ENCODE measurements at regions not wholly inside any gene's neighbourhood (a gene's known extent, or its start where the extent isn't known, plus 50 kb on each side); places are given as distances from the start of the nearest gene placed in this dataset.

DNA sequence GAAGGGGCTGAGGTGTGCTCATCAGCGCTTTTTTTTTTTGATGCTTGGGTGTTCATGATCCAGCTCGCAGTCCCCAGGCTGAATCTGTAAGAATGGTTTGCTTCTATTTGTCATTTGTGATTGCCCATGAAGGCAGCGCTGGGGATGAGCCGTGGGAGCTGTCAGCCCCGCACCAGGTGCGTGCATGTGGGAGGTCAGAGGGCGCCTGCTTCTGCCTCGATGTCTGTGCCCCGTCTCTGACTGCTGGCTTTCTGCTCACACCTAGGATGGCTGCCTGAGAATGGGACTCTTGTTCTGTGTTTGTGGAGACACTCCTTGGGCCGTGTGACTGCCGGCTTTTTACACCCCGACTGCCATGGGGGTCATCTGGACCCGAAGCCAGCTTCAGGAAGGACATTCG lies 141.2 kb upstream of the RTL1 start:
- POLR2A ChIA-PET: no interaction called here
- TF ChIP-seq TAF1 (IDR thresholded peaks at IDR 0.05; ENCODE audit: borderline replicate concordance, low read depth, low read length): no peak
- TF ChIP-seq, protein P1, sequence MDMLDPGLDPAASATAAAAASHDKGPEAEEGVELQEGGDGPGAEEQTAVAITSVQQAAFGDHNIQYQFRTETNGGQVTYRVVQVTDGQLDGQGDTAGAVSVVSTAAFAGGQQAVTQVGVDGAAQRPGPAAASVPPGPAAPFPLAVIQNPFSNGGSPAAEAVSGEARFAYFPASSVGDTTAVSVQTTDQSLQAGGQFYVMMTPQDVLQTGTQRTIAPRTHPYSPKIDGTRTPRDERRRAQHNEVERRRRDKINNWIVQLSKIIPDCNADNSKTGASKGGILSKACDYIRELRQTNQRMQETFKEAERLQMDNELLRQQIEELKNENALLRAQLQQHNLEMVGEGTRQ (IDR thresholded peaks at IDR 0.05; ENCODE audit: borderline replicate concordance, low read depth, low read length): no peak
- TF ChIP-seq RCOR1 (IDR thresholded peaks at IDR 0.05; ENCODE audit: low read length): no peak
- no peak for TF ChIP-seq SMC3 (IDR thresholded peaks at IDR 0.05; ENCODE audit: low read depth, low read length)
- TF ChIP-seq POLR2AphosphoS5 (IDR thresholded peaks at IDR 0.05; ENCODE audit: low read depth, low read length): no peak
- TF ChIP-seq, protein P2, sequence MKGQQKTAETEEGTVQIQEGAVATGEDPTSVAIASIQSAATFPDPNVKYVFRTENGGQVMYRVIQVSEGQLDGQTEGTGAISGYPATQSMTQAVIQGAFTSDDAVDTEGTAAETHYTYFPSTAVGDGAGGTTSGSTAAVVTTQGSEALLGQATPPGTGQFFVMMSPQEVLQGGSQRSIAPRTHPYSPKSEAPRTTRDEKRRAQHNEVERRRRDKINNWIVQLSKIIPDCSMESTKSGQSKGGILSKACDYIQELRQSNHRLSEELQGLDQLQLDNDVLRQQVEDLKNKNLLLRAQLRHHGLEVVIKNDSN (IDR thresholded peaks at IDR 0.05; ENCODE audit: borderline replicate concordance, low read depth): no peak
- no peak for TF ChIP-seq MXI1 (IDR thresholded peaks at IDR 0.05; ENCODE audit: low read depth, low read length)
- no peak for TF ChIP-seq TCF12 (IDR thresholded peaks at IDR 0.05)
- TF ChIP-seq, protein P3, sequence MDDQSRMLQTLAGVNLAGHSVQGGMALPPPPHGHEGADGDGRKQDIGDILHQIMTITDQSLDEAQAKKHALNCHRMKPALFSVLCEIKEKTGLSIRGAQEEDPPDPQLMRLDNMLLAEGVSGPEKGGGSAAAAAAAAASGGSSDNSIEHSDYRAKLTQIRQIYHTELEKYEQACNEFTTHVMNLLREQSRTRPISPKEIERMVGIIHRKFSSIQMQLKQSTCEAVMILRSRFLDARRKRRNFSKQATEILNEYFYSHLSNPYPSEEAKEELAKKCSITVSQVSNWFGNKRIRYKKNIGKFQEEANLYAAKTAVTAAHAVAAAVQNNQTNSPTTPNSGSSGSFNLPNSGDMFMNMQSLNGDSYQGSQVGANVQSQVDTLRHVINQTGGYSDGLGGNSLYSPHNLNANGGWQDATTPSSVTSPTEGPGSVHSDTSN (IDR thresholded peaks at IDR 0.05): no peak
- no peak for TF ChIP-seq MEF2A (IDR thresholded peaks at IDR 0.05; ENCODE audit: borderline replicate concordance, low read depth)
- no peak for TF ChIP-seq SIN3A (IDR thresholded peaks at IDR 0.05; ENCODE audit: borderline replicate concordance, low read depth, low read length)
- TF ChIP-seq CHD2 (IDR thresholded peaks at IDR 0.05; ENCODE audit: low read length, partially characterized antibody): no peak
- TF ChIP-seq FOXJ3 (CRISPR knock-in tag; IDR thresholded peaks at IDR 0.05): no peak
- TF ChIP-seq JUND (IDR thresholded peaks at IDR 0.05): no peak
- no peak for TF ChIP-seq ELF1 (IDR thresholded peaks at IDR 0.05)
- TF ChIP-seq NFIC (IDR thresholded peaks at IDR 0.05; ENCODE audit: borderline replicate concordance): no peak
- no peak for TF ChIP-seq EZH2phosphoT487 (IDR thresholded peaks at IDR 0.05; ENCODE audit: borderline replicate concordance, low read depth)
- TF ChIP-seq, protein P4, sequence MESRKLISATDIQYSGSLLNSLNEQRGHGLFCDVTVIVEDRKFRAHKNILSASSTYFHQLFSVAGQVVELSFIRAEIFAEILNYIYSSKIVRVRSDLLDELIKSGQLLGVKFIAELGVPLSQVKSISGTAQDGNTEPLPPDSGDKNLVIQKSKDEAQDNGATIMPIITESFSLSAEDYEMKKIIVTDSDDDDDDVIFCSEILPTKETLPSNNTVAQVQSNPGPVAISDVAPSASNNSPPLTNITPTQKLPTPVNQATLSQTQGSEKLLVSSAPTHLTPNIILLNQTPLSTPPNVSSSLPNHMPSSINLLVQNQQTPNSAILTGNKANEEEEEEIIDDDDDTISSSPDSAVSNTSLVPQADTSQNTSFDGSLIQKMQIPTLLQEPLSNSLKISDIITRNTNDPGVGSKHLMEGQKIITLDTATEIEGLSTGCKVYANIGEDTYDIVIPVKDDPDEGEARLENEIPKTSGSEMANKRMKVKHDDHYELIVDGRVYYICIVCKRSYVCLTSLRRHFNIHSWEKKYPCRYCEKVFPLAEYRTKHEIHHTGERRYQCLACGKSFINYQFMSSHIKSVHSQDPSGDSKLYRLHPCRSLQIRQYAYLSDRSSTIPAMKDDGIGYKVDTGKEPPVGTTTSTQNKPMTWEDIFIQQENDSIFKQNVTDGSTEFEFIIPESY (IDR thresholded peaks at IDR 0.05; ENCODE audit: borderline replicate concordance, low read depth): no peak
- TF ChIP-seq RFX5 (IDR thresholded peaks at IDR 0.05; ENCODE audit: low read length): no peak
- TF ChIP-seq, protein P5, sequence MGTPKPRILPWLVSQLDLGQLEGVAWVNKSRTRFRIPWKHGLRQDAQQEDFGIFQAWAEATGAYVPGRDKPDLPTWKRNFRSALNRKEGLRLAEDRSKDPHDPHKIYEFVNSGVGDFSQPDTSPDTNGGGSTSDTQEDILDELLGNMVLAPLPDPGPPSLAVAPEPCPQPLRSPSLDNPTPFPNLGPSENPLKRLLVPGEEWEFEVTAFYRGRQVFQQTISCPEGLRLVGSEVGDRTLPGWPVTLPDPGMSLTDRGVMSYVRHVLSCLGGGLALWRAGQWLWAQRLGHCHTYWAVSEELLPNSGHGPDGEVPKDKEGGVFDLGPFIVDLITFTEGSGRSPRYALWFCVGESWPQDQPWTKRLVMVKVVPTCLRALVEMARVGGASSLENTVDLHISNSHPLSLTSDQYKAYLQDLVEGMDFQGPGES (IDR thresholded peaks at IDR 0.05; ENCODE audit: low read depth, low read length): no peak
- 75% methylated on average over 7 of the region's 14 CpGs for WGBS (ENCODE audit: low lambda C conversion rate)

More for the DNA sequence above, 141.2 kb upstream of the RTL1 start:
- Histone ChIP-seq H3K9ac (no peak overlapping the region), H3K79me2 (ENCODE audit: insufficient read depth) (no peaks in the 10 kb centered on the region), H3K9me3 (no peaks in the 10 kb centered on the region), H3K9me2 (no peaks in the 10 kb centered on the region), H3K27me3 (ENCODE audit: insufficient read depth) (no peaks in the 10 kb centered on the region), H3K4me2 (no peak overlapping the region), H3K4me3 (ENCODE audit: low read depth in 2 of 2, low read length in 1 of 2) (no peak overlapping the region), H2AFZ (ENCODE audit: low read depth) (no peak overlapping the region), H4K20me1 (ENCODE audit: insufficient read depth) (no peaks in the 10 kb centered on the region), H3K36me3 (replicated peaks in 1 of 2; ENCODE audit: control insufficient read depth in 1 of 2, insufficient read depth in 2 of 2, low read length in 1 of 2) (no peaks in the 10 kb centered on the region), H3K4me1 (ENCODE audit: control insufficient read depth in 1 of 2, insufficient read depth in 2 of 2, low read depth in 1 of 2, low read length in 1 of 2) (no peaks in the 10 kb centered on the region; a peak in 1 of 4 replicates), H3K27ac (ENCODE audit: low read depth in 2 of 2, low read length in 1 of 2) (no peak overlapping the region), H3F3A (replicated peaks; ENCODE audit: insufficient read depth) (no peaks in the 10 kb centered on the region)
- CTCF ChIA-PET: no interaction called here
- no peak for DNase-seq

All from SK-N-SH (cell line).